HCT116 (cell line): ENCODE measurements at regions not wholly inside any gene's neighbourhood (a gene's known extent, or its start where the extent isn't known, plus 50 kb on each side); places are given as distances from the start of the nearest gene placed in this dataset.

Source experiments
- ATAC-seq: fragments of 200-7000 bp; cut with Tn5 transposase; 2 replicates; pipeline ENCODE4 v1.9.1; 2020; ENCODE audit warnings: mild to moderate bottlenecking, moderate library complexity
- BruUV-seq: library from RNA; stranded (reverse); fragments of 400-500 nt; replicated peaks from 2 replicates; lab custom pipeline; 2021; lab: Mats Ljungman, UMichigan
- CTCF ChIA-PET: fragments of 300-600 bp; sonication (Branson Sonifier 250); formaldehyde crosslinking; loops from one replicate; lab custom pipeline; 2021; ENCODE audit warnings: antibody characterized with exemption; lab: Charles Lee
- POLR2A ChIA-PET: fragments of 300-600, 350-600 bp; sonication (Branson Sonifier 250); formaldehyde crosslinking; loops from one replicate; lab custom pipeline; 2021; ENCODE audit warnings: antibody characterized with exemption; lab: Charles Lee
- RAD21 ChIA-PET, 2 experiments: fragments of 300-600 bp; sonication (Branson Sonifier 250); formaldehyde crosslinking; loops; one replicate each; lab custom pipeline; 2023; ENCODE audit warnings: low total read pairs in 2 of 2; ENCODE audit not compliant: uncharacterized antibody in 2 of 2, unreplicated experiment in 2 of 2, low non-redundant PET in 1 of 2; lab: Charles Lee
- DNase-seq: peaks from one replicate; pipeline ENCODE4 v3.0.0-alpha.2; 2010; ENCODE audit warnings: low read depth, low spot score
- H2AFZ ChIP-seq: fragments of 200-600 bp; shearing (Covaris generic), sonication (generic); 2 replicates; pipeline ENCODE4 v1.6.1; 2017; ENCODE audit warnings: low read depth, mixed run types, mixed read lengths, antibody characterized with exemption, low read length; ENCODE audit not compliant: poor library complexity, severe bottlenecking
- H3K27ac ChIP-seq: 2 replicates; pipeline ENCODE4 v1.5.1; 2012; ENCODE audit warnings: low read depth, low read length
- H3K27me3 ChIP-seq: fragments of 200-600 bp; sonication (generic); 2 replicates; pipeline ENCODE4 v1.6.1; 2016; ENCODE audit warnings: mixed run types, low read length, mixed read lengths; ENCODE audit not compliant: insufficient read depth
- H3K36me3 ChIP-seq, 2 experiments: fragments of 200-500 bp in 1 of 2; fragments of 200-600 bp in 1 of 2; sonication (Bioruptor generic) in 1 of 2; sonication (generic) in 1 of 2; 2 replicates each; pipeline versions ENCODE4 v1.5.1 to v1.6.1; 2014 to 2016; ENCODE audit warnings: low read length in 2 of 2, inconsistent platforms in 1 of 2, mixed read lengths in 1 of 2, mixed run types in 1 of 2; ENCODE audit not compliant: insufficient read depth in 2 of 2, control insufficient read depth in 1 of 2
- H3K4me1 ChIP-seq, 2 experiments: fragments of 200-600 bp in 1 of 2; sonication (generic) in 1 of 2; 2 replicates each; pipeline versions ENCODE4 v1.5.1 to v1.6.1; 2012 to 2017; ENCODE audit warnings: low read length in 2 of 2, inconsistent platforms in 1 of 2, mild to moderate bottlenecking in 1 of 2, mixed read lengths in 1 of 2, mixed run types in 1 of 2, moderate library complexity in 1 of 2; ENCODE audit not compliant: insufficient read depth in 2 of 2, control insufficient read depth in 1 of 2
- H3K4me2 ChIP-seq: fragments of 200-600 bp; sonication (generic); 2 replicates; pipeline ENCODE4 v1.6.1; 2017; ENCODE audit warnings: mixed run types, low read length, mixed read lengths
- H3K4me3 ChIP-seq, 2 experiments: fragments of 200-600 bp in 1 of 2; sonication (generic) in 1 of 2; replicated peaks in 1 of 2; 2 replicates each; pipeline ENCODE4 v1.5.1; 2011 to 2016; ENCODE audit warnings: low read length in 2 of 2, control low read depth in 1 of 2, low read depth in 1 of 2, mild to moderate bottlenecking in 1 of 2, mixed read lengths in 1 of 2, mixed run types in 1 of 2
- H3K79me2 ChIP-seq: fragments of 200-600 bp; sonication (generic); 2 replicates; pipeline ENCODE4 v1.6.1; 2017; ENCODE audit warnings: mild to moderate bottlenecking, mixed run types, low read length, moderate library complexity, mixed read lengths; ENCODE audit not compliant: insufficient read depth
- H3K9ac ChIP-seq: fragments of 200-600 bp; sonication (generic); 2 replicates; pipeline ENCODE4 v1.6.1; 2016; ENCODE audit warnings: low read length, mixed read lengths
- H3K9me2 ChIP-seq: fragments of 200-600 bp; sonication (generic), shearing (Covaris generic); 2 replicates; pipeline ENCODE4 v1.6.1; 2017; ENCODE audit warnings: mixed run types, mild to moderate bottlenecking, moderate library complexity; ENCODE audit not compliant: insufficient read depth
- H3K9me3 ChIP-seq, 2 experiments: fragments of 200-500 bp in 1 of 2; fragments of 200-600 bp in 1 of 2; sonication (Bioruptor generic) in 1 of 2; sonication (generic) in 1 of 2; 2 replicates each; pipeline ENCODE4 v1.6.1; 2014 to 2017; ENCODE audit warnings: low read length in 2 of 2, mixed read lengths in 2 of 2, inconsistent platforms in 1 of 2, low read depth in 1 of 2, mild to moderate bottlenecking in 1 of 2, mixed run types in 1 of 2, moderate library complexity in 1 of 2; ENCODE audit not compliant: control insufficient read depth in 1 of 2, insufficient read depth in 1 of 2
- H4K20me1 ChIP-seq: fragments of 200-600 bp; sonication (generic), shearing (Covaris generic); 2 replicates; pipeline ENCODE4 v1.6.1; 2017; ENCODE audit warnings: mixed run types, mild to moderate bottlenecking, moderate library complexity; ENCODE audit not compliant: insufficient read depth
- CBX3 ChIP-seq: IDR thresholded peaks from 2 replicates; pipeline ENCODE4 v1.6.1; 2012; ENCODE audit warnings: low read depth
- CEBPB ChIP-seq: IDR thresholded peaks from 2 replicates; pipeline ENCODE4 v1.6.1; 2012; ENCODE audit warnings: low read depth
- ELF1 ChIP-seq: IDR thresholded peaks from 2 replicates; pipeline ENCODE4 v1.6.1; 2012; ENCODE audit warnings: low read depth, borderline replicate concordance
- EZH2 ChIP-seq: fragments of 200-600 bp; sonication (generic); IDR thresholded peaks from 2 replicates; pipeline ENCODE4 v1.6.1; 2017; ENCODE audit warnings: antibody characterized with exemption, mixed run types
- EZH2phosphoT487 ChIP-seq: fragments of 200-600 bp; IDR thresholded peaks from 2 replicates; pipeline ENCODE4 v1.6.1; 2018; ENCODE audit warnings: antibody characterized with exemption, borderline replicate concordance
- POLR2A ChIP-seq: IDR thresholded peaks from 2 replicates; pipeline ENCODE4 v1.7.0; 2011; ENCODE audit warnings: borderline replicate concordance; ENCODE audit not compliant: insufficient read depth, insufficient read length; ENCODE audit errors: extremely low read depth
- POLR2AphosphoS5 ChIP-seq: IDR thresholded peaks from 2 replicates; pipeline ENCODE4 v1.6.1; 2011; ENCODE audit warnings: mild to moderate bottlenecking, low read depth, low read length, moderate library complexity
- SIN3A ChIP-seq: IDR thresholded peaks from 2 replicates; pipeline ENCODE4 v1.6.1; 2012; ENCODE audit warnings: low read depth
- SP1 ChIP-seq: IDR thresholded peaks from 2 replicates; pipeline ENCODE4 v1.6.1; 2012; ENCODE audit warnings: low read depth
- SRF ChIP-seq: IDR thresholded peaks from 2 replicates; pipeline ENCODE4 v1.6.1; 2012; ENCODE audit warnings: low read depth
- TCF7L2 ChIP-seq: IDR thresholded peaks from 2 replicates; pipeline ENCODE4 v1.7.0; 2011; ENCODE audit warnings: borderline replicate concordance, inconsistent platforms; ENCODE audit not compliant: insufficient read depth, insufficient read length; ENCODE audit errors: extremely low read depth
- YY1 ChIP-seq: IDR thresholded peaks from 2 replicates; pipeline ENCODE4 v1.6.1; 2011; ENCODE audit warnings: low read length, low read depth, moderate library complexity, mild to moderate bottlenecking; ENCODE audit not compliant: insufficient replicate concordance; ENCODE audit errors: extremely low read depth
- ZFX ChIP-seq: fragments of 450-650 bp; IDR thresholded peaks from 2 replicates; pipeline ENCODE4 v1.6.1; 2017
- ZNF274 ChIP-seq: fragments of 200-500 bp; sonication (Bioruptor generic); IDR thresholded peaks from 2 replicates; pipeline ENCODE4 v1.6.1; 2014; ENCODE audit warnings: mild to moderate bottlenecking, low read depth, low read length, inconsistent platforms
- intact Hi-C: fragments of 100-400 bp; cut with micrococcal nuclease; formaldehyde crosslinking; loops from 2 replicates; pipeline ENCODE4 v1.10.0; 2022
- TF ChIP-seq, protein P1 (sequence below): IDR thresholded peaks from 2 replicates; pipeline ENCODE4 v1.6.1; 2012
- TF ChIP-seq, protein P2 (sequence below): IDR thresholded peaks from 2 replicates; pipeline ENCODE4 v1.6.1; 2012; ENCODE audit warnings: low read depth
- TF ChIP-seq, protein P3 (sequence below): IDR thresholded peaks from 2 replicates; pipeline ENCODE4 v1.6.1; 2011; ENCODE audit warnings: mild to moderate bottlenecking, low read length, moderate library complexity; ENCODE audit not compliant: insufficient replicate concordance; ENCODE audit errors: extremely low read depth

- TF ChIP-seq EZH2phosphoT487 (no peak), ELF1 (no peak), POLR2A (no peak), CBX3 (no peak), EZH2 (no peak), ZFX (no peak), SP1 (no peak), ZNF274 (no peak), SIN3A (no peak), TCF7L2 (no peak), YY1 (no peak), CEBPB (no peak), SRF (no peak), POLR2AphosphoS5 (no peak)
- TF ChIP-seq, protein P1, sequence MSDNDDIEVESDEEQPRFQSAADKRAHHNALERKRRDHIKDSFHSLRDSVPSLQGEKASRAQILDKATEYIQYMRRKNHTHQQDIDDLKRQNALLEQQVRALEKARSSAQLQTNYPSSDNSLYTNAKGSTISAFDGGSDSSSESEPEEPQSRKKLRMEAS: no peak
- TF ChIP-seq, protein P2, sequence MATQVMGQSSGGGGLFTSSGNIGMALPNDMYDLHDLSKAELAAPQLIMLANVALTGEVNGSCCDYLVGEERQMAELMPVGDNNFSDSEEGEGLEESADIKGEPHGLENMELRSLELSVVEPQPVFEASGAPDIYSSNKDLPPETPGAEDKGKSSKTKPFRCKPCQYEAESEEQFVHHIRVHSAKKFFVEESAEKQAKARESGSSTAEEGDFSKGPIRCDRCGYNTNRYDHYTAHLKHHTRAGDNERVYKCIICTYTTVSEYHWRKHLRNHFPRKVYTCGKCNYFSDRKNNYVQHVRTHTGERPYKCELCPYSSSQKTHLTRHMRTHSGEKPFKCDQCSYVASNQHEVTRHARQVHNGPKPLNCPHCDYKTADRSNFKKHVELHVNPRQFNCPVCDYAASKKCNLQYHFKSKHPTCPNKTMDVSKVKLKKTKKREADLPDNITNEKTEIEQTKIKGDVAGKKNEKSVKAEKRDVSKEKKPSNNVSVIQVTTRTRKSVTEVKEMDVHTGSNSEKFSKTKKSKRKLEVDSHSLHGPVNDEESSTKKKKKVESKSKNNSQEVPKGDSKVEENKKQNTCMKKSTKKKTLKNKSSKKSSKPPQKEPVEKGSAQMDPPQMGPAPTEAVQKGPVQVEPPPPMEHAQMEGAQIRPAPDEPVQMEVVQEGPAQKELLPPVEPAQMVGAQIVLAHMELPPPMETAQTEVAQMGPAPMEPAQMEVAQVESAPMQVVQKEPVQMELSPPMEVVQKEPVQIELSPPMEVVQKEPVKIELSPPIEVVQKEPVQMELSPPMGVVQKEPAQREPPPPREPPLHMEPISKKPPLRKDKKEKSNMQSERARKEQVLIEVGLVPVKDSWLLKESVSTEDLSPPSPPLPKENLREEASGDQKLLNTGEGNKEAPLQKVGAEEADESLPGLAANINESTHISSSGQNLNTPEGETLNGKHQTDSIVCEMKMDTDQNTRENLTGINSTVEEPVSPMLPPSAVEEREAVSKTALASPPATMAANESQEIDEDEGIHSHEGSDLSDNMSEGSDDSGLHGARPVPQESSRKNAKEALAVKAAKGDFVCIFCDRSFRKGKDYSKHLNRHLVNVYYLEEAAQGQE: no peak
- TF ChIP-seq, protein P3, sequence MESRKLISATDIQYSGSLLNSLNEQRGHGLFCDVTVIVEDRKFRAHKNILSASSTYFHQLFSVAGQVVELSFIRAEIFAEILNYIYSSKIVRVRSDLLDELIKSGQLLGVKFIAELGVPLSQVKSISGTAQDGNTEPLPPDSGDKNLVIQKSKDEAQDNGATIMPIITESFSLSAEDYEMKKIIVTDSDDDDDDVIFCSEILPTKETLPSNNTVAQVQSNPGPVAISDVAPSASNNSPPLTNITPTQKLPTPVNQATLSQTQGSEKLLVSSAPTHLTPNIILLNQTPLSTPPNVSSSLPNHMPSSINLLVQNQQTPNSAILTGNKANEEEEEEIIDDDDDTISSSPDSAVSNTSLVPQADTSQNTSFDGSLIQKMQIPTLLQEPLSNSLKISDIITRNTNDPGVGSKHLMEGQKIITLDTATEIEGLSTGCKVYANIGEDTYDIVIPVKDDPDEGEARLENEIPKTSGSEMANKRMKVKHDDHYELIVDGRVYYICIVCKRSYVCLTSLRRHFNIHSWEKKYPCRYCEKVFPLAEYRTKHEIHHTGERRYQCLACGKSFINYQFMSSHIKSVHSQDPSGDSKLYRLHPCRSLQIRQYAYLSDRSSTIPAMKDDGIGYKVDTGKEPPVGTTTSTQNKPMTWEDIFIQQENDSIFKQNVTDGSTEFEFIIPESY: no peak
- CTCF ChIA-PET: no interaction called here
- RAD21 ChIA-PET: no interaction called here
- Histone ChIP-seq H3K36me3 (no peaks in the 10 kb centered on the region), H3K4me3 (no peak overlapping the region), H3K9ac (no peak overlapping the region), H3K27me3 (no peaks in the 10 kb centered on the region), H3K9me2 (no peaks in the 10 kb centered on the region), H3K79me2 (no peaks in the 10 kb centered on the region), H3K9me3 (no peaks in the 10 kb centered on the region), H3K27ac (no peak overlapping the region), H3K4me2 (no peak overlapping the region), H4K20me1 (no peaks in the 10 kb centered on the region), H2AFZ (no peak overlapping the region), H3K4me1 (no peaks in the 10 kb centered on the region)
- POLR2A ChIA-PET: no interaction called here
- DNase-seq (no peak), ATAC-seq (no peak)
- intact Hi-C loops: no loop called here
- no TSS peak for BruUV-seq
Observed at GRCh38 chr2:139968588-139968987, 1188.4 kb upstream of the NXPH2 start.
